CD14-positive monocyte (primary cell): ENCODE measurements at regions not wholly inside any gene's neighbourhood (a gene's known extent, or its start where the extent isn't known, plus 50 kb on each side); places are given as distances from the start of the nearest gene placed in this dataset.

ENCODE experiments used
- DNase-seq, 3 donors: peaks; one replicate each; pipeline ENCODE4 v3.0.0-alpha.2; 2011 to 2022
- H2AFZ ChIP-seq: 2 replicates; pipeline ENCODE4 v1.6.0; 2012; ENCODE audit warnings: mild to moderate bottlenecking, low read depth, low read length, inconsistent platforms; ENCODE audit not compliant: insufficient read depth, poor library complexity, severe bottlenecking
- H3K27ac ChIP-seq, 2 donors: 1 replicate in 1 of 2; 2 replicates in 1 of 2; pipeline ENCODE4 v1.5.1; 2012 to 2013; ENCODE audit warnings: low read length in 2 of 2, control low read depth in 1 of 2, inconsistent platforms in 1 of 2, low read depth in 1 of 2, mild to moderate bottlenecking in 1 of 2
- H3K27me3 ChIP-seq, 2 donors: one replicate each; pipeline versions ENCODE4 v1.6.0 to v1.6.1; 2011 to 2013; ENCODE audit warnings: low read length in 2 of 2; ENCODE audit not compliant: control insufficient read depth in 2 of 2, insufficient read depth in 2 of 2
- H3K36me3 ChIP-seq, 2 donors: replicated peaks in 1 of 2; 1 replicate in 1 of 2; 2 replicates in 1 of 2; pipeline versions ENCODE4 v1.5.1 to v1.6.1; 2012 to 2013; ENCODE audit warnings: low read length in 2 of 2, control low read depth in 1 of 2, inconsistent platforms in 1 of 2, mild to moderate bottlenecking in 1 of 2; ENCODE audit not compliant: insufficient read depth in 2 of 2, control insufficient read depth in 1 of 2
- H3K4me1 ChIP-seq, 2 donors: 1 replicate in 1 of 2; 2 replicates in 1 of 2; pipeline versions ENCODE4 v1.5.1 to v1.6.1; 2012 to 2013; ENCODE audit warnings: low read length in 2 of 2, control low read depth in 1 of 2, inconsistent platforms in 1 of 2, mild to moderate bottlenecking in 1 of 2, moderate library complexity in 1 of 2; ENCODE audit not compliant: insufficient read depth in 2 of 2, control insufficient read depth in 1 of 2
- H3K4me2 ChIP-seq: replicated peaks from 2 replicates; pipeline ENCODE3; 2012; ENCODE audit warnings: low read length, moderate library complexity, mild to moderate bottlenecking; ENCODE audit not compliant: poor library complexity, severe bottlenecking; ENCODE audit errors: extremely low read depth
- H3K4me3 ChIP-seq, 3 experiments: fragments of 200-600 bp in 1 of 3; sonication (generic) in 1 of 3; replicated peaks in 1 of 3; 1 replicate in 2 of 3; 2 replicates in 1 of 3; pipeline ENCODE4 v1.5.1; 2011 to 2013; ENCODE audit warnings: low read length in 3 of 3, mild to moderate bottlenecking in 3 of 3, control low read depth in 2 of 3, low read depth in 2 of 3, inconsistent platforms in 1 of 3, moderate library complexity in 1 of 3
- H3K79me2 ChIP-seq: 2 replicates; pipeline ENCODE4 v1.6.0; 2012; ENCODE audit warnings: mild to moderate bottlenecking, control low read depth, inconsistent platforms, low read length, moderate library complexity; ENCODE audit not compliant: insufficient read depth
- H3K9ac ChIP-seq: 2 replicates; pipeline ENCODE4 v1.6.0; 2017; ENCODE audit warnings: low read length, mild to moderate bottlenecking; ENCODE audit not compliant: insufficient read depth, poor library complexity, severe bottlenecking
- H3K9me3 ChIP-seq, 2 donors: replicated peaks in 1 of 2; 1 replicate in 1 of 2; 2 replicates in 1 of 2; pipeline versions ENCODE4 v1.5.1 to v1.6.1; 2012 to 2013; ENCODE audit warnings: low read length in 2 of 2, control low read depth in 1 of 2; ENCODE audit not compliant: control insufficient read depth in 1 of 2, insufficient read depth in 1 of 2
- H4K20me1 ChIP-seq: 2 replicates; pipeline ENCODE4 v1.6.0; 2012; ENCODE audit warnings: mild to moderate bottlenecking, low read length, control low read depth, moderate library complexity; ENCODE audit not compliant: insufficient read depth
- H3K27ac Mint-ChIP-seq, 7 donors: one replicate each; pipeline ENCODE4 v1.8.0; 2020; ENCODE audit warnings: mild to moderate bottlenecking in 7 of 7, mixed read lengths in 7 of 7, moderate library complexity in 6 of 7, inconsistent platforms in 2 of 7
- H3K27me3 Mint-ChIP-seq, 3 donors: one replicate each; pipeline ENCODE4 v1.8.0; 2021 to 2022; ENCODE audit warnings: low read depth in 3 of 3, mild to moderate bottlenecking in 3 of 3, mixed read lengths in 3 of 3, moderate library complexity in 3 of 3, inconsistent platforms in 1 of 3
- H3K36me3 Mint-ChIP-seq, 2 donors: one replicate each; pipeline ENCODE4 v1.8.0; 2020; ENCODE audit warnings: mixed read lengths in 2 of 2, inconsistent platforms in 1 of 2, mild to moderate bottlenecking in 1 of 2
- H3K4me1 Mint-ChIP-seq: one replicate; pipeline ENCODE4 v1.8.0; 2020; ENCODE audit warnings: mild to moderate bottlenecking, mixed read lengths
- H3K4me3 Mint-ChIP-seq, 2 donors: one replicate each; pipeline ENCODE4 v1.8.0; 2020; ENCODE audit warnings: mild to moderate bottlenecking in 2 of 2, mixed read lengths in 2 of 2, moderate library complexity in 1 of 2
- H3K9me3 Mint-ChIP-seq, 7 donors: one replicate each; pipeline ENCODE4 v1.8.0; 2020 to 2022; ENCODE audit warnings: mixed read lengths in 7 of 7, mild to moderate bottlenecking in 6 of 7, moderate library complexity in 6 of 7, inconsistent platforms in 2 of 7
- WGBS: methylation state at CpG from one replicate; pipeline ENCODE4 v1.1.5; 2013; ENCODE audit warnings: missing lambda C conversion rate; ENCODE audit not compliant: insufficient coverage; 5-methylcytosine and 5-hydroxymethylcytosine counted together
- intact Hi-C, 2 donors: fragments of 100-400 bp; cut with micrococcal nuclease; formaldehyde crosslinking; loops; one replicate each; pipeline versions ENCODE4 v1.15.0 to v1.15.1; 2023
- TF ChIP-seq, protein P1 (sequence below): fragments of 200-600 bp; IDR thresholded peaks from one replicate; pipeline ENCODE4 v1.8.0; 2022; ENCODE audit warnings: antibody characterized with exemption, mild to moderate bottlenecking

DNA sequence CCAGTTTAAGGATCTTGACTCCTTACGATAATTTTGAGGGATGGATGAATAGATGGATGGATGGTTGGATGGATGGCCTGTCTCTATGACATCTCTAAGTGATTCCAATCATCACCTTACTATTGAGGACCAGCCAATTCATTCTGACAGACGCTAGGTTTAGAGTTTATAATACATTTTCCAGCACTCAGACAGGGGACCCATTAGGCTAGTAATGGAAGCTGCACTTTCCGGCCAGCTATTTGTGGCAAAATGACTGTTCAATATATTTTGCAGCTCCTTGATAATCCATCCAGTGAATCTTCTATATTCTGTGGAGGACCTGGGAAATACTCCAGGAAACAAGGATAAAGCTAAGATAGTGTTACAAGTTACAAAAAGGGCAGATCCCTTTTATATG is 262.9 kb downstream of the TDRD15 start:
- Histone ChIP-seq H3K27ac (no peak overlapping the region), H3K9ac (no peak overlapping the region), H3K9me3 (no peaks in the 10 kb centered on the region), H3K79me2 (no peaks in the 10 kb centered on the region), H3K4me1 (no peaks in the 10 kb centered on the region), H2AFZ (no peak overlapping the region), H3K36me3 (no peaks in the 10 kb centered on the region), H4K20me1 (no peaks in the 10 kb centered on the region), H3K27me3 (no peaks in the 10 kb centered on the region), H3K4me3 (no peak overlapping the region), H3K4me2 (no peak overlapping the region)
- H3K27ac Mint-ChIP-seq: no peak overlapping the region
- H3K9me3 Mint-ChIP-seq: peaks cover 0 to 6% (median 1%) of the 10 kb centered on the region in 7 donors
- no peak overlapping the region for H3K4me3 Mint-ChIP-seq
- no peaks in the 10 kb centered on the region for H3K36me3 Mint-ChIP-seq
- DNase-seq: no peak
- intact Hi-C loops: no loop called here
- H3K4me1 Mint-ChIP-seq: no peaks in the 10 kb centered on the region
- peaks cover 0 to 4% (median 4%) of the 10 kb centered on the region in 3 donors for H3K27me3 Mint-ChIP-seq
- TF ChIP-seq, protein P1, sequence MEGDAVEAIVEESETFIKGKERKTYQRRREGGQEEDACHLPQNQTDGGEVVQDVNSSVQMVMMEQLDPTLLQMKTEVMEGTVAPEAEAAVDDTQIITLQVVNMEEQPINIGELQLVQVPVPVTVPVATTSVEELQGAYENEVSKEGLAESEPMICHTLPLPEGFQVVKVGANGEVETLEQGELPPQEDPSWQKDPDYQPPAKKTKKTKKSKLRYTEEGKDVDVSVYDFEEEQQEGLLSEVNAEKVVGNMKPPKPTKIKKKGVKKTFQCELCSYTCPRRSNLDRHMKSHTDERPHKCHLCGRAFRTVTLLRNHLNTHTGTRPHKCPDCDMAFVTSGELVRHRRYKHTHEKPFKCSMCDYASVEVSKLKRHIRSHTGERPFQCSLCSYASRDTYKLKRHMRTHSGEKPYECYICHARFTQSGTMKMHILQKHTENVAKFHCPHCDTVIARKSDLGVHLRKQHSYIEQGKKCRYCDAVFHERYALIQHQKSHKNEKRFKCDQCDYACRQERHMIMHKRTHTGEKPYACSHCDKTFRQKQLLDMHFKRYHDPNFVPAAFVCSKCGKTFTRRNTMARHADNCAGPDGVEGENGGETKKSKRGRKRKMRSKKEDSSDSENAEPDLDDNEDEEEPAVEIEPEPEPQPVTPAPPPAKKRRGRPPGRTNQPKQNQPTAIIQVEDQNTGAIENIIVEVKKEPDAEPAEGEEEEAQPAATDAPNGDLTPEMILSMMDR: no peak
- no CpG with 5 or more reads among the region's 3 CpGs for WGBS

DNA sequence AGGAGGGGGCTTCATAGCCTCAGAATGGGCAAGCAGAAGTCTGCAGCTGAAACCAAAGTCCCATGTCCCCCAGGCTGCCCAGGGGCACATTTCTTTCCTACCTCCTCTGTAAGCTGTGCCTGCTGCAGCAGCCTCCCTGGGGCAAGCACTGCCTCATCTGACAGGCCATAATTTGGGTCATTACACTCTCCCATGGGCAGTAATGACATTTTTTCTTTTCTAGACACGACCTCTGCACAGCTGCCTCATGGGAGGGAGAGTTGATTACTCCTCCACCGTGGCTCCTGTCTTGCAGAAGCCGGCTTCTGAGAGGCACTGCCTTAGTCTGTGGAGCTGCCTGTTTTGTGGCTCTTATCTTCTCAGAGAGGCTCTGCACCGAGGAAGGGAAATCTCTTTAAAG is 268.9 kb downstream of the TDRD15 start:
- no peak overlapping the region for H3K9ac ChIP-seq
- WGBS: 28% methylated on average over 2 of the region's 4 CpGs
- H3K9me3 ChIP-seq: no peaks in the 10 kb centered on the region
- H3K27me3 Mint-ChIP-seq: peaks cover 0 to 10% (median 1%) of the 10 kb centered on the region in 3 donors
- TF ChIP-seq, protein P1: no peak
- H3K4me1 Mint-ChIP-seq: peaks cover 5% of the 10 kb centered on the region
- no peak for DNase-seq
- H3K4me3 Mint-ChIP-seq: no peak overlapping the region
- peaks cover 0 to 5% (median 3%) of the 10 kb centered on the region in 7 donors for H3K9me3 Mint-ChIP-seq
- H3K27ac Mint-ChIP-seq: no peak overlapping the region
- H3K4me1 ChIP-seq: no peaks in the 10 kb centered on the region
- intact Hi-C loops: no loop called here
- H3K79me2 ChIP-seq: no peaks in the 10 kb centered on the region
- H3K27ac ChIP-seq: no peak overlapping the region
- H3K36me3 Mint-ChIP-seq: no peaks in the 10 kb centered on the region
- H3K4me3 ChIP-seq: no peak overlapping the region
- H3K36me3 ChIP-seq: no peaks in the 10 kb centered on the region
- no peak overlapping the region for H3K4me2 ChIP-seq
- no peaks in the 10 kb centered on the region for H4K20me1 ChIP-seq
- H3K27me3 ChIP-seq: no peaks in the 10 kb centered on the region
- H2AFZ ChIP-seq: no peak overlapping the region
